ENCODE measurements at regions not wholly inside any gene's neighbourhood (a gene's known extent, or its start where the extent isn't known, plus 50 kb on each side); places are given as distances from the start of the nearest gene placed in this dataset.

- DNase-seq: no peak
Observed at GRCh38 chr4:14592950-14593349, 409.3 kb upstream of the CPEB2 start.

- no peak for DNase-seq
Observed at GRCh38 chr4:14596028-14596427, 406.3 kb upstream of the CPEB2 start.

DNA sequence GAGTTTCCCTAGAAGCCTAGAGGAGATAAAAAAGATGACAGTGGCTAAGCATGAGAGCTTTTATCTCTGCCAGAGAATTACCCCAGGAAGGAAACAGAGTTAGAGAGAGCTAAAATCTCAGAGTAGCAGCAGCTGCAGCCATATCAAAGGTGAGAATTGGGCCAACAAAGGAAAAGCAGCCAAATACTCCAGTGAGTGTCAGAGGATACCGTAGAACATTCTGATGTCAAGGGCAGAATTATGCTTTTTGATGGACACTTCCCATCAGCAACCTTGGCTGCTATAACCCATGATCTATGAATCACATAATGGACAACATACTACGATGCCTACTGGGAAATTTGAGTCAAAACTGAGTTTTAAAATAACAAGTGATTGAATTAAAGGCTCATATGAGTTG lies 405.8 kb upstream of the CPEB2 start:
- DNase-seq: no peak

- no peak for DNase-seq
Observed at GRCh38 chr4:14596904-14597303, 405.4 kb upstream of the CPEB2 start.

- DNase-seq: no peak
Observed at GRCh38 chr4:14602206-14602605, 400.1 kb upstream of the CPEB2 start.

- no peak for DNase-seq
Observed at GRCh38 chr4:14607001-14607400, 395.3 kb upstream of the CPEB2 start.

DNA sequence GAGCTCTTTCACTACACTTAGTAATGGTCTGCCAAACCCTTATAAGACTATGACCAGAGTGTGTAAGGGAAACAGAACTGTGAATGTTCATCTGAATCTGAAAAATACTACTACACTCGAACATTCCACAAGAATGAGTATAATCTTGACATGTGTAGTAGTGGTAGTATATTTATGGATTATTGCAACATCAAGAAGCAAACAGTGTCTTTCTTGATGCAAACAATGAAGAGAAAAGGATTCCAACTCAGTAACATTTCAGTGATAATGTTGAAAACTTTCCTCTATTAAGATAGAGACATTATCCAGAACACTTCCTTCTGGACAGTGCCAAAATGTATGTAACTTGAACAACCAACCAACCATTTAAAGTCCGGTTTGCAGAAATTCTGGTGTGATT lies 394.7 kb upstream of the CPEB2 start:
- no peak for DNase-seq

DNA sequence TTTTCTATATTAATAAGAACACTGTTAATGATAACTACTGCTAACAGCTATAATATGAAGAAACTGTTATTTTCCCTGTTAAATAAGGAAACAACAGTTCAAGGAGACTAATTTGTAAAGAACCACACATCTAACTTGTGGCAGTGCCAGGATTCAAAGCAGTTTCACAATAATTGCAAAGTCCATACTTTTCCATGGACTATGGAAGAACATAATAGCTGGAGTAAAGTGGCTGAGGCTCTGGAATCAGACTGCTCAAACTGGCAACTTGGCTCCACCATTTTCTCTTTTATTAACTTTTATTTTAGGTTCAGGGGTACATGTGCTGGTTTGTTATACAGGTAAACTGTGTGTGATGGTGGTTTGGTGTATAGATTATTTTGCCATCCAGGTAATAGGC lies 393.7 kb upstream of the CPEB2 start:
- DNase-seq: no peak

GRCh38 chr4:14614840-14615239 lies 387.4 kb upstream of the CPEB2 start:
- no peak for DNase-seq

DNA sequence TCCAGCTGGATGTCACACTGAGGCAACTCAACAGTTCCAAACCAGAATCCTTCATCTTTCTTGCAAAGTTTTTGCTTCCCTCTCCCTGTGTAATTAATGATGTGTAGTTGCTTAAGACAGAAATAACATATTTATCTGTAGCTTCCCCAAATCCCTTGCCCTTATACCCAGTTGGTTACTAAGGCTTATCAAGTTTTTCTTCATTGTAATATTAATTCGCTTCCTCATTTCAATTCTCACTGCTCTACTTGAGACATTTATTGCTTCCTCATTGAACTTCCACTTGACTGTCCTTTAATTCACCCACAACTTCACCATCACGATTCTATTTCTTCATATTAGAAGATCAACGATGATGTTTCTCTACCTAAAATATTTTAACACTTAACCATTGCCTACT lies 386.6 kb upstream of the CPEB2 start:
- no peak for DNase-seq

- DNase-seq: no peak
Observed at GRCh38 chr4:14620567-14621141, 381.6 kb upstream of the CPEB2 start.

GRCh38 chr4:14621731-14622463 lies 380.4 kb upstream of the CPEB2 start:
- no peak for DNase-seq

- no peak for DNase-seq
Observed at GRCh38 chr4:14627038-14627437, 375.2 kb upstream of the CPEB2 start.

DNA sequence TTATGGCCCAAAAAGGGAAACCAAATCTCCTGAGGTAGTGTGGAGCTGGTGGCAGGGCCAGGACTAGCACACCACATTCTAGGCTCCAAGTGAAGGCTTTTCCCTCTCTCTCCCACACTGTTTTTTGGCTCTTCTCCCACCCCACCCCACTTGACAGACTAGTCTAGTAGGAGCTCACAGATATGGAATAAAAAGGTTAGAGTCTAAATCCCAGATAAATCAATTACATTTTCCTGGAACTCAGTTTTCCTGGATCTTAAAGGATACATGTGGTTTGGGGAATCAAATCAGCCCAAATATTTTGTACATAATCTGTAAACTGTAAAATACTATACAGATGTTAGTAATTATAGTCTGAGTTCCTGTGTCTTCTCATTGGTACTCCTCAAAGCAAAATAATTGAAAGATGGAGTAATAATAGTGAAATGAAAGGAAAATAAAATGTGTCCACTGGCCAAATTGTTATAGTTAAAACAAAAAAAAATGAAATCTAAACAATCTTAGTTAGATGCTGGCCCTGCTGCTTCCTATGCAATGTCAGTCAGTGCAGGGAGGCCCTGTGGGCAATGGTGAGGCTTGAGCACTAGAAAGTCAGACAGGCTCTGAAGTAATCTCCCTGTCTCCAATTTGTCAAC lies 370.4 kb upstream of the CPEB2 start:
- DNase-seq: no peak

GRCh38 chr4:14636563-14636962 lies 365.7 kb upstream of the CPEB2 start:
- DNase-seq: no peak

DNA sequence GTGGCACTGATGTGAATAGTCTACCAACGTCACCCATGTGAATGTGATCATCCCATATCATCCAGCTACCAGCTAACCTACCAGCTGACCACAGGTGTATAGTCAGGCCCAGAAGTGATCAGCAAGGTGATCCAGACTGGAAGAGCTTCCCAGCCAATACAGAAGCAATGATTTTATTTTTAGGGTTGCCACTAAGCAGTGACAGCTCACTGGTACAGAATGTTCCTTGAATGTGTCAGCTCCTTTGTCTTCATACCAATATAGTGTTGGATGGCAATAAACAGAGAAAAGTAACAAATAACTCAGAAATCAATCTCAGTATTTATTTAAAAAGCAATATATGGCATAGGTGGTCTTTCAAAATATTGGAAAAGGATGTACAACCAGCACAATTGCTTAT lies 361.8 kb upstream of the CPEB2 start:
- DNase-seq: no peak

GRCh38 chr4:14641871-14642270 lies 360.4 kb upstream of the CPEB2 start:
- no peak for DNase-seq

- DNase-seq: no peak
Observed at GRCh38 chr4:14644580-14645282, 357.6 kb upstream of the CPEB2 start.

DNA sequence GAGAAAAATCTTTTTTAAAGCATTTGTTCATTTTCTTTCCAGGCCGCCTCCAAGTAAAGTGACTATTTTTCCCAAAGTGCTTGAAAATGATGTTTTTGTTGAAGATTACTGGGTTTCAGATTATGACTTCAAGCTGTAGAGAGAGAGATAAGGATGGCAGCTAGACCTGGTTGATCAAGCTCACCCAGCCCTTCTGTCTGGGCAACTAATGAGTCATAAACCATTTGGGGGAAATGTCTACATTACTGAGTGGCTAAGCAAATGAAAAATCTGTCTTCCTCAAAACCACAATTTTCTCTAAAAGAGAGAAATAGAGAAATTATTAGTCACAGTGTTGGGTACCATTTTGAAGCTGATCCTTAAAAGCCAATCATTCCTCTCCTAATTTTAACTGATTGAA lies 355.4 kb upstream of the CPEB2 start:
- DNase-seq: no peak

DNA sequence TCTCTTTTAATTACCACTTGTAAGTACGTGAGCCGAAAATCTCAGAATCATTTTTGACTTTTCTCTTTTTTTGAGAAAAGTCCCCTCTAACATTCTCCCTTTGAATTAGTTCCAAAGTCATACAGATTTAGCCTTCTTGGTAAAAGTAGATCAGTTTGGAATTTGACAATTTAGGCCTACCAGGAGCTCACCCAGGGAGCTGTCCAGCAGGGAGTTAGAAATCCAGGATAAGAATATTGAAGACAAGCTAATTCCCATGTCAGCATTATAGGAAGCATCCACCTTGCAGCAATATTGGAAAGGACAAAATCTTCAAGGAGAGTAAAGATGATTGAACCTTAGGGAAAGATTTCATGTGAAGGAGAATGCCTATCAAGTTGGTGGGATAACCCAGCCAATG lies 352.2 kb upstream of the CPEB2 start:
- DNase-seq: no peak

- no peak for DNase-seq
Observed at GRCh38 chr4:14652522-14652921, 349.8 kb upstream of the CPEB2 start.

DNA sequence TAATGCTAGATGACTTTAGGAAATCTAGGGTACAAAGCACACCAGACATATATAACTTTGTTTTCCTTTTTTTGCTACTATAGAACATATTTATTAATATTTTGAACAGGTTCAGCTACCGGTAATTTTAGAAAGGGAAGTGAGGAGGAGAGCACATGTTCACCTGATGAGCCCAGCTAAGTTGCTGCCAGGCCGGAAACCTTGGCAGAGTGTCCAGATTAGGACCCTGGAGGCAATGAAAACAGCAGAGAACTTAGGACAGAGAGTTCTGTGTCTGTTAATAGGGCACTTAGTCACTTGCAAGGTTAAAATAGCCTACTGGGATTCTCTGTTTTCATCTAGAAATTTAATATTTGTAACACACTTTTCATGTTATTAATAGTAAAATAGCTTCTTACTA lies 348.9 kb upstream of the CPEB2 start:
- no peak for DNase-seq

GRCh38 chr4:14659286-14659685 lies 343.0 kb upstream of the CPEB2 start:
- DNase-seq: no peak

DNA sequence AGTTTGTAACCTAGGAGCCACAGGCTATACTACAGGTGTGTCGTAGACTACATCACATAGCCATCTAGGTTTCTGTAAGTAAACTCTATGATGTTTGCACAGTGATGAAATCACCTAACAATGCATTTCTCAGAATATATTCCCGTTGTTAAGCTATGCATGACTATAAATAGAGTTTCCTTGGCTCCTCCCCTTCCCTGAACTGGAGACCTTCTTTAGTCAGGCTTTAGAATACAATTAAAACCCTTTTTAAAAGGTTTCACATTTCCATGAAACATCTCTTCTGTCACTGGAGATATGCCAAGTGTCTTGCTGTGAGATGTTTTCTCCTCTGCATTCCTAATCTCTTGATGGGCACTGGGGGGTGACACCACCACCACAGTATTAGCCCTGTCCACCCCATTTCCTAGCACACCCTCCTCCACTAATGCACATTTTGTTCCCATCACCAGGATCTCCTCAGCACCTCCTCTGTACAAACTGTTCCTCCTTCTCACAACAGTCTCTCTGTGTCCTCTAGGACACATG lies 334.6 kb upstream of the CPEB2 start:
- no peak for DNase-seq

Data from dermis blood vessel endothelial cell (primary cell).